Liver (tissue), 8 donors: ENCODE measurements at regions not wholly inside any gene's neighbourhood (a gene's known extent, or its start where the extent isn't known, plus 50 kb on each side); places are given as distances from the start of the nearest gene placed in this dataset.

Experiments used
- DNase-seq: peaks from one replicate; pipeline ENCODE4 v3.0.0-alpha.2; 2017; ENCODE audit warnings: low spot score
- H3K27ac ChIP-seq, 2 donors: one replicate each; pipeline ENCODE4 v1.7.0; 2013; ENCODE audit warnings: inconsistent platforms in 2 of 2, low read length in 2 of 2, control low read depth in 1 of 2, low read depth in 1 of 2, mild to moderate bottlenecking in 1 of 2
- H3K27me3 ChIP-seq, 4 donors: one replicate each; pipeline versions ENCODE4 v1.6.1 to v1.7.0; 2013; ENCODE audit warnings: low read length in 3 of 4, inconsistent platforms in 1 of 4, mild to moderate bottlenecking in 1 of 4, moderate library complexity in 1 of 4; ENCODE audit not compliant: control insufficient read depth in 4 of 4, insufficient read depth in 4 of 4
- H3K36me3 ChIP-seq, 4 donors: one replicate each; pipeline versions ENCODE4 v1.6.1 to v1.7.0; 2013; ENCODE audit warnings: low read length in 3 of 4, mild to moderate bottlenecking in 3 of 4, low read depth in 1 of 4, moderate library complexity in 1 of 4; ENCODE audit not compliant: control insufficient read depth in 4 of 4, insufficient read depth in 3 of 4
- H3K4me1 ChIP-seq, 4 donors: one replicate each; pipeline versions ENCODE4 v1.6.1 to v1.7.0; 2013; ENCODE audit warnings: low read length in 3 of 4, mild to moderate bottlenecking in 3 of 4, moderate library complexity in 1 of 4; ENCODE audit not compliant: control insufficient read depth in 4 of 4, insufficient read depth in 4 of 4
- H3K4me3 ChIP-seq, 3 donors: one replicate each; pipeline versions ENCODE4 v1.6.1 to v1.7.0; 2013; ENCODE audit warnings: low read length in 3 of 3, control low read depth in 1 of 3, low read depth in 1 of 3, mild to moderate bottlenecking in 1 of 3
- H3K9ac ChIP-seq, 2 donors: one replicate each; pipeline ENCODE4 v1.7.0; 2013; ENCODE audit warnings: low read length in 2 of 2, mild to moderate bottlenecking in 2 of 2, moderate library complexity in 2 of 2, control low read depth in 1 of 2, low read depth in 1 of 2
- H3K9me3 ChIP-seq, 4 donors: one replicate each; pipeline versions ENCODE4 v1.6.1 to v1.7.0; 2013; ENCODE audit warnings: low read length in 3 of 4; ENCODE audit not compliant: control insufficient read depth in 4 of 4
- ATF3 ChIP-seq: IDR thresholded peaks from 2 replicates; pipeline ENCODE4 v1.6.1; 2016; ENCODE audit warnings: antibody characterized with exemption
- EGR1 ChIP-seq, 2 donors: IDR thresholded peaks; 2 replicates each; pipeline ENCODE4 v1.6.1; 2016 to 2018; ENCODE audit warnings: antibody characterized with exemption in 2 of 2, low read depth in 2 of 2
- FOXA1 ChIP-seq: IDR thresholded peaks from 2 replicates; pipeline ENCODE4 v1.6.1; 2016; ENCODE audit warnings: antibody characterized with exemption
- FOXA2 ChIP-seq: IDR thresholded peaks from 2 replicates; pipeline ENCODE4 v1.6.1; 2016; ENCODE audit warnings: antibody characterized with exemption
- GABPA ChIP-seq, 2 donors: IDR thresholded peaks in 1 of 2; conservative IDR thresholded peaks in 1 of 2; 2 replicates each; pipeline ENCODE4 v1.6.1; 2016; ENCODE audit warnings: antibody characterized with exemption in 2 of 2, mild to moderate bottlenecking in 1 of 2, moderate library complexity in 1 of 2
- HNF4A ChIP-seq, 2 donors: conservative IDR thresholded peaks; 2 replicates each; pipeline ENCODE4 v1.6.1; 2016; ENCODE audit warnings: antibody characterized with exemption in 2 of 2, mild to moderate bottlenecking in 2 of 2
- HNF4G ChIP-seq: IDR thresholded peaks from 2 replicates; pipeline ENCODE4 v1.6.1; 2016; ENCODE audit warnings: antibody characterized with exemption
- JUND ChIP-seq, 2 donors: IDR thresholded peaks; 2 replicates each; pipeline ENCODE4 v1.6.1; 2016; ENCODE audit warnings: antibody characterized with exemption in 2 of 2
- NR2F2 ChIP-seq: IDR thresholded peaks from 2 replicates; pipeline ENCODE4 v1.6.1; 2016; ENCODE audit warnings: antibody characterized with exemption
- RAD21 ChIP-seq, 2 donors: IDR thresholded peaks; 2 replicates each; pipeline ENCODE4 v1.6.1; 2016; ENCODE audit warnings: antibody characterized with exemption in 2 of 2, mild to moderate bottlenecking in 2 of 2
- REST ChIP-seq: IDR thresholded peaks from 2 replicates; pipeline ENCODE4 v1.6.1; 2016; ENCODE audit warnings: antibody characterized with exemption, mild to moderate bottlenecking
- RXRA ChIP-seq, 2 donors: IDR thresholded peaks; 2 replicates each; pipeline ENCODE4 v1.6.1; 2017 to 2018; ENCODE audit warnings: antibody characterized with exemption in 2 of 2, mild to moderate bottlenecking in 1 of 2
- SP1 ChIP-seq: IDR thresholded peaks from 2 replicates; pipeline ENCODE4 v1.6.1; 2018; ENCODE audit warnings: antibody characterized with exemption, mild to moderate bottlenecking
- TAF1 ChIP-seq: conservative IDR thresholded peaks from 2 replicates; pipeline ENCODE4 v1.6.1; 2016; ENCODE audit warnings: antibody characterized with exemption, mild to moderate bottlenecking
- YY1 ChIP-seq: IDR thresholded peaks from 2 replicates; pipeline ENCODE4 v1.6.1; 2016; ENCODE audit warnings: antibody characterized with exemption, mild to moderate bottlenecking
- ZBTB33 ChIP-seq: IDR thresholded peaks from 2 replicates; pipeline ENCODE4 v1.6.1; 2016; ENCODE audit warnings: antibody characterized with exemption
- WGBS: extraction: QIAGEN DNeasy Blood & Tissue Kit; methylation state at CpG from one replicate; pipeline ENCODE4 v1.1.7; 2013; 5-methylcytosine and 5-hydroxymethylcytosine counted together
- TF ChIP-seq, protein P1 (sequence below): IDR thresholded peaks from 2 replicates; pipeline ENCODE4 v1.6.1; 2016; ENCODE audit warnings: antibody characterized with exemption
- TF ChIP-seq, protein P2 (sequence below): fragments of 150-350 bp; IDR thresholded peaks from 2 replicates; pipeline ENCODE4 v1.5.1; 2017; ENCODE audit warnings: improper control_type of control experiment, low read depth, low read length; ENCODE audit not compliant: missing input control
- donor health status: healthy.
- donor health status: healthy.
- donor health status: healthy.
- donor health status: healthy.
- donor health status: healthy.

GRCh38 chr9:73683862-73684591, 532.4 kb downstream of the ANXA1 start:
- H3K9ac ChIP-seq, result no peak overlapping the region
- H3K36me3 ChIP-seq, result no peaks in the 10 kb centered on the region
- TF ChIP-seq, protein P1, sequence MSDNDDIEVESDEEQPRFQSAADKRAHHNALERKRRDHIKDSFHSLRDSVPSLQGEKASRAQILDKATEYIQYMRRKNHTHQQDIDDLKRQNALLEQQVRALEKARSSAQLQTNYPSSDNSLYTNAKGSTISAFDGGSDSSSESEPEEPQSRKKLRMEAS, result no peak
- no peak for TF ChIP-seq TAF1
- TF ChIP-seq SP1, result no peak
- TF ChIP-seq FOXA2, result no peak
- no peak for TF ChIP-seq NR2F2
- TF ChIP-seq JUND (IDR thresholded peaks at IDR 0.05), result no peak
- no peak for TF ChIP-seq HNF4A (conservative IDR thresholded peaks at IDR 0.05)
- no peak for TF ChIP-seq RXRA (IDR thresholded peaks at IDR 0.05)
- TF ChIP-seq GABPA (IDR thresholded peaks at IDR 0.05 in 1 of 2, conservative IDR thresholded peaks at IDR 0.05 in 1 of 2), result no peak
- TF ChIP-seq, protein P2, sequence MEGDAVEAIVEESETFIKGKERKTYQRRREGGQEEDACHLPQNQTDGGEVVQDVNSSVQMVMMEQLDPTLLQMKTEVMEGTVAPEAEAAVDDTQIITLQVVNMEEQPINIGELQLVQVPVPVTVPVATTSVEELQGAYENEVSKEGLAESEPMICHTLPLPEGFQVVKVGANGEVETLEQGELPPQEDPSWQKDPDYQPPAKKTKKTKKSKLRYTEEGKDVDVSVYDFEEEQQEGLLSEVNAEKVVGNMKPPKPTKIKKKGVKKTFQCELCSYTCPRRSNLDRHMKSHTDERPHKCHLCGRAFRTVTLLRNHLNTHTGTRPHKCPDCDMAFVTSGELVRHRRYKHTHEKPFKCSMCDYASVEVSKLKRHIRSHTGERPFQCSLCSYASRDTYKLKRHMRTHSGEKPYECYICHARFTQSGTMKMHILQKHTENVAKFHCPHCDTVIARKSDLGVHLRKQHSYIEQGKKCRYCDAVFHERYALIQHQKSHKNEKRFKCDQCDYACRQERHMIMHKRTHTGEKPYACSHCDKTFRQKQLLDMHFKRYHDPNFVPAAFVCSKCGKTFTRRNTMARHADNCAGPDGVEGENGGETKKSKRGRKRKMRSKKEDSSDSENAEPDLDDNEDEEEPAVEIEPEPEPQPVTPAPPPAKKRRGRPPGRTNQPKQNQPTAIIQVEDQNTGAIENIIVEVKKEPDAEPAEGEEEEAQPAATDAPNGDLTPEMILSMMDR, result peak; percentile 76
- TF ChIP-seq RAD21 (IDR thresholded peaks at IDR 0.05), result peak; percentile 89 to 90
- H3K4me1 ChIP-seq, result no peaks in the 10 kb centered on the region
- no peaks in the 10 kb centered on the region for H3K27me3 ChIP-seq
- no peak overlapping the region for H3K4me3 ChIP-seq
- no peak for DNase-seq
- H3K9me3 ChIP-seq, result no peaks in the 10 kb centered on the region
- H3K27ac ChIP-seq, result no peak overlapping the region

DNA sequence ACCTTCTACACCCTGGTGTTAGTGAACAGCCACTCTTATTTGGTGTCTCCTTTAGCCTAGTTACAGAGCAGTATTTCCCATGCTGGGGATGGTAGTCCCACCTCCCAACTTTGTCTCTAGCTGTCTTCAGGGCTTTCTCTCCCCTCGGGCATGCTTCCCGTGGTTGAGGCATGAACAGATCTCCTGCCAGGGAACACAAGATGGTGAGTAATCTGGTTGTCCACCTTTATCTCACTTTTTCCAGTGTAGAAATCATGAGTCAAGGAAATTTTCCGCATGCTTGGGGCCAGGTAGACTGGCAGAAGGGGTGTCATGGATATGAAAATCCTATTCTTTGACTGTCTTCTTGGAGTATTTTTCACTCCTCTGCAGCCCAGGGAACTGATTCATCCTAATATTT, 532.9 kb downstream of the ANXA1 start:
- TF ChIP-seq RAD21 (IDR thresholded peaks at IDR 0.05) (no peak), SP1 (no peak), EGR1 (IDR thresholded peaks at IDR 0.05; ENCODE audit: low read depth in 2 of 2) (no peak), JUND (IDR thresholded peaks at IDR 0.05) (no peak), ATF3 (no peak), HNF4A (conservative IDR thresholded peaks at IDR 0.05) (no peak), NR2F2 (no peak), TAF1 (no peak), REST (no peak), HNF4G (no peak), ZBTB33 (no peak), FOXA1 (no peak), RXRA (IDR thresholded peaks at IDR 0.05) (no peak), GABPA (IDR thresholded peaks at IDR 0.05 in 1 of 2, conservative IDR thresholded peaks at IDR 0.05 in 1 of 2) (no peak), YY1 (no peak), FOXA2 (no peak)
- TF ChIP-seq, protein P2, result no peak
- TF ChIP-seq, protein P1, result no peak
- no peaks in the 10 kb centered on the region for H3K9me3 ChIP-seq
- DNase-seq, result no peak
- H3K36me3 ChIP-seq, result no peaks in the 10 kb centered on the region
- H3K4me3 ChIP-seq, result no peak overlapping the region
- H3K4me1 ChIP-seq, result no peaks in the 10 kb centered on the region
- H3K27ac ChIP-seq, result no peak overlapping the region
- no peaks in the 10 kb centered on the region for H3K27me3 ChIP-seq
- 82% methylated on average over 3 of the region's 3 CpGs for WGBS
- no peak overlapping the region for H3K9ac ChIP-seq
